ENCODE measurements at regions not wholly inside any gene's neighbourhood (a gene's known extent, or its start where the extent isn't known, plus 50 kb on each side); places are given as distances from the start of the nearest gene placed in this dataset.
A peak's percentile ranks its signal among the peaks of the same experiment; 100 is the strongest.

- BruUV-seq (replicated peaks): no TSS peak
- RAD21 ChIA-PET (ENCODE audit: low non-redundant PET in 1 of 2, low total read pairs in 2 of 2, uncharacterized antibody in 2 of 2, unreplicated experiment in 2 of 2): interaction anchor here (0.6 to 0.8 kb wide), 2 partner anchors 11 to 521 kb away, joined by 3 read pairs; no protein-coding TSS in a partner anchor
- Histone ChIP-seq H3K4me3 (replicated peaks in 1 of 2; ENCODE audit: low read depth in 1 of 2, low read length in 2 of 2) (no peak overlapping the region), H4K20me1 (ENCODE audit: insufficient read depth) (no peaks in the 10 kb centered on the region), H3K79me2 (ENCODE audit: insufficient read depth, low read length) (peaks cover 96% of the 10 kb centered on the region), H3K27me3 (ENCODE audit: insufficient read depth, low read length) (no peaks in the 10 kb centered on the region), H3K4me2 (ENCODE audit: low read length) (peak overlapping the region; percentile 65), H3K9me2 (ENCODE audit: insufficient read depth) (no peaks in the 10 kb centered on the region), H3K9ac (ENCODE audit: low read length) (peak overlapping the region; percentile 65), H3K36me3 (ENCODE audit: control insufficient read depth in 1 of 2, insufficient read depth in 2 of 2, low read length in 2 of 2) (peaks cover 2 to 17% of the 10 kb centered on the region in 2 experiments; a peak in 2 of 4 replicates), H2AFZ (ENCODE audit: low read depth, low read length, poor library complexity, severe bottlenecking) (no peak overlapping the region), H3K9me3 (ENCODE audit: control insufficient read depth in 1 of 2, insufficient read depth in 1 of 2, low read depth in 1 of 2, low read length in 2 of 2) (no peaks in the 10 kb centered on the region), H3K4me1 (ENCODE audit: control insufficient read depth in 1 of 2, insufficient read depth in 2 of 2, low read length in 2 of 2) (peaks cover 54 to 71% of the 10 kb centered on the region in 2 experiments), H3K27ac (ENCODE audit: low read depth, low read length) (peak overlapping the region; percentile 79)
- POLR2A ChIA-PET: interaction anchor here (2.6 kb wide), 1 partner anchor 23 kb away, joined by 14 read pairs; no protein-coding TSS in a partner anchor
- ATAC-seq (peak; percentile 5), DNase-seq (ENCODE audit: low read depth, low spot score) (no peak)
- TF ChIP-seq RAD21 (IDR thresholded peaks at IDR 0.05; ENCODE audit: low read depth) (no peak), FOSL1 (IDR thresholded peaks at IDR 0.05; ENCODE audit: low read depth) (no peak), ATF3 (IDR thresholded peaks at IDR 0.05) (no peak), POLR2A (IDR thresholded peaks at IDR 0.05; ENCODE audit: borderline replicate concordance, extremely low read depth, insufficient read depth, insufficient read length) (no peak), POLR2AphosphoS5 (IDR thresholded peaks at IDR 0.05; ENCODE audit: low read depth, low read length) (no peak), CBX3 (IDR thresholded peaks at IDR 0.05; ENCODE audit: low read depth) (no peak)
- CTCF ChIA-PET: no interaction called here
- intact Hi-C loops (cut with micrococcal nuclease): no loop called here
Observed at GRCh38 chr9:127554966-127555839, 56.9 kb upstream of the STXBP1 start.
